Hepatocyte (in vitro differentiated cells): ENCODE measurements at regions not wholly inside any gene's neighbourhood (a gene's known extent, or its start where the extent isn't known, plus 50 kb on each side); places are given as distances from the start of the nearest gene placed in this dataset.

Experiments
- DNase-seq: peaks from one replicate; pipeline ENCODE4 v3.0.0-alpha.2; 2016; ENCODE audit warnings: low spot score
- H2AFZ ChIP-seq: fragments of 200-600 bp; sonication (generic); 2 replicates; pipeline ENCODE4 v1.6.0; 2016; ENCODE audit warnings: antibody characterized with exemption, mild to moderate bottlenecking
- H3K27ac ChIP-seq: fragments of 200-600 bp; sonication (generic); 2 replicates; pipeline ENCODE4 v1.5.1; 2016; ENCODE audit warnings: mild to moderate bottlenecking
- H3K27me3 ChIP-seq: fragments of 200-600 bp; sonication (generic); 2 replicates; pipeline ENCODE4 v1.6.1; 2016
- H3K36me3 ChIP-seq: fragments of 200-600 bp; sonication (generic); replicated peaks from 2 replicates; pipeline ENCODE4 v1.5.1; 2016; ENCODE audit warnings: low read depth; ENCODE audit not compliant: insufficient read depth
- H3K4me1 ChIP-seq: fragments of 200-600 bp; sonication (generic); 2 replicates; pipeline ENCODE4 v1.5.1; 2016; ENCODE audit warnings: mild to moderate bottlenecking, moderate library complexity; ENCODE audit not compliant: insufficient read depth
- H3K4me2 ChIP-seq: fragments of 200-600 bp; sonication (generic); 2 replicates; pipeline ENCODE4 v1.6.0; 2016
- H3K4me3 ChIP-seq: fragments of 200-600 bp; sonication (generic); 2 replicates; pipeline ENCODE4 v1.5.1; 2016; ENCODE audit warnings: mild to moderate bottlenecking
- H3K79me2 ChIP-seq: fragments of 200-600 bp; sonication (generic); 2 replicates; pipeline ENCODE4 v1.6.0; 2017; ENCODE audit warnings: mild to moderate bottlenecking
- H3K9me2 ChIP-seq: fragments of 200-600 bp; sonication (generic); replicated peaks from 2 replicates; pipeline ENCODE4 v1.6.0; 2017; ENCODE audit warnings: mild to moderate bottlenecking; ENCODE audit not compliant: insufficient read depth
- H3K9me3 ChIP-seq: fragments of 200-600 bp; sonication (generic); 2 replicates; pipeline ENCODE4 v1.5.1; 2016; ENCODE audit warnings: low read depth, mild to moderate bottlenecking
- H4K20me1 ChIP-seq: fragments of 200-600 bp; sonication (generic); 2 replicates; pipeline ENCODE4 v1.6.0; 2016; ENCODE audit warnings: mild to moderate bottlenecking; ENCODE audit not compliant: insufficient read depth, poor library complexity, severe bottlenecking
- CTCF ChIP-seq: fragments of 200-600 bp; sonication (generic); IDR thresholded peaks from 2 replicates; pipeline ENCODE4 v1.5.1; 2016; ENCODE audit warnings: antibody characterized with exemption, mild to moderate bottlenecking; ENCODE audit not compliant: poor library complexity
- EZH2 ChIP-seq: fragments of 200-600 bp; sonication (generic); IDR thresholded peaks from 2 replicates; pipeline ENCODE4 v1.6.1; 2016; ENCODE audit warnings: antibody characterized with exemption, mild to moderate bottlenecking, borderline replicate concordance
- EZH2phosphoT487 ChIP-seq: fragments of 200-600 bp; sonication (generic); IDR thresholded peaks from one replicate; pipeline ENCODE4 v1.6.1; 2018; ENCODE audit warnings: antibody characterized with exemption, mild to moderate bottlenecking, low read depth, moderate library complexity; ENCODE audit not compliant: unreplicated experiment, severe bottlenecking
- WGBS: methylation state at CpG from one replicate; pipeline ENCODE4 v1.1.6; 2016; ENCODE audit warnings: low lambda C conversion rate; ENCODE audit errors: missing lambda C conversion rate; 5-methylcytosine and 5-hydroxymethylcytosine counted together

- Histone ChIP-seq H3K9me3 (no peaks in the 10 kb centered on the region), H3K4me1 (no peaks in the 10 kb centered on the region), H3K4me2 (no peak overlapping the region), H3K36me3 (no peaks in the 10 kb centered on the region), H3K79me2 (no peaks in the 10 kb centered on the region), H3K9me2 (no peaks in the 10 kb centered on the region), H2AFZ (no peak overlapping the region), H4K20me1 (no peaks in the 10 kb centered on the region), H3K27me3 (no peaks in the 10 kb centered on the region), H3K4me3 (no peak overlapping the region), H3K27ac (no peak overlapping the region)
- 0% methylated on average over 1 of the region's 1 CpG for WGBS
- DNase-seq, result no peak
- no peak for TF ChIP-seq EZH2
- TF ChIP-seq CTCF, result no peak
- no peak for TF ChIP-seq EZH2phosphoT487
Observed at GRCh38 chr12:29070309-29070708, 78.8 kb upstream of the FAR2 start.

GRCh38 chr12:29071099-29071498 is 78.0 kb upstream of the FAR2 start:
- TF ChIP-seq EZH2phosphoT487 (no peak), CTCF (no peak), EZH2 (no peak)
- H3K4me2 ChIP-seq, result no peak overlapping the region

GRCh38 chr12:29072631-29073030 is 76.4 kb upstream of the FAR2 start:
- H3K9me3 ChIP-seq, result no peaks in the 10 kb centered on the region
- no peaks in the 10 kb centered on the region for H3K27me3 ChIP-seq
- 85% methylated on average over 1 of the region's 1 CpG for WGBS
- H3K79me2 ChIP-seq, result no peaks in the 10 kb centered on the region
- no peak overlapping the region for H2AFZ ChIP-seq
- peak; percentile 9 for DNase-seq
- H3K4me3 ChIP-seq, result no peak overlapping the region
- H3K36me3 ChIP-seq, result no peaks in the 10 kb centered on the region
- H4K20me1 ChIP-seq, result no peaks in the 10 kb centered on the region
- no peak overlapping the region for H3K4me2 ChIP-seq
- no peak overlapping the region for H3K27ac ChIP-seq
- H3K4me1 ChIP-seq, result no peaks in the 10 kb centered on the region
- no peaks in the 10 kb centered on the region for H3K9me2 ChIP-seq
- no peak for TF ChIP-seq CTCF
- TF ChIP-seq EZH2, result no peak
- no peak for TF ChIP-seq EZH2phosphoT487

More at GRCh38 chr12:29071099-29071498, 78.0 kb upstream of the FAR2 start:
- H3K27ac ChIP-seq, result no peak overlapping the region
- H3K9me2 ChIP-seq, result no peaks in the 10 kb centered on the region
- no peaks in the 10 kb centered on the region for H3K36me3 ChIP-seq
- H4K20me1 ChIP-seq, result no peaks in the 10 kb centered on the region
- H3K9me3 ChIP-seq, result no peaks in the 10 kb centered on the region
- no peaks in the 10 kb centered on the region for H3K27me3 ChIP-seq
- H3K4me1 ChIP-seq, result no peaks in the 10 kb centered on the region
- no peaks in the 10 kb centered on the region for H3K79me2 ChIP-seq
- H2AFZ ChIP-seq, result no peak overlapping the region
- no peak for DNase-seq
- H3K4me3 ChIP-seq, result no peak overlapping the region
